PC-9 (cell line): ENCODE measurements at regions not wholly inside any gene's neighbourhood (a gene's known extent, or its start where the extent isn't known, plus 50 kb on each side); places are given as distances from the start of the nearest gene placed in this dataset.

ENCODE experiments used
- BruUV-seq: library from RNA; stranded (reverse); fragments of 400-500 nt; replicated peaks from 2 replicates; lab custom pipeline; 2021; lab: Mats Ljungman, UMichigan
- CTCF ChIA-PET: fragments of 300-600 bp; sonication (Branson Sonifier 250); formaldehyde crosslinking; loops from one replicate; lab custom pipeline; 2022; ENCODE audit warnings: antibody characterized with exemption; lab: Charles Lee
- POLR2A ChIA-PET: fragments of 300-600 bp; sonication (Branson Sonifier 250); formaldehyde crosslinking; loops from one replicate; lab custom pipeline; 2022; ENCODE audit warnings: antibody characterized with exemption; ENCODE audit not compliant: unreplicated experiment; lab: Charles Lee
- DNase-seq, 2 experiments: peaks; one replicate each; pipeline versions ENCODE4 v3.0.0 to v3.0.0-alpha.2; 2015 to 2022; ENCODE audit warnings: mixed read lengths in 1 of 2
- H2AFZ ChIP-seq: fragments of 200-600 bp; sonication (generic); 2 replicates; pipeline ENCODE4 v1.8.1; 2017; ENCODE audit warnings: antibody characterized with exemption
- H3F3A ChIP-seq: fragments of 200-600 bp; sonication (generic); 2 replicates; pipeline ENCODE4 v1.8.1; 2017; ENCODE audit warnings: antibody characterized with exemption, mild to moderate bottlenecking, low read depth; ENCODE audit not compliant: insufficient read depth
- H3K27ac ChIP-seq: fragments of 200-600 bp; sonication (generic); 2 replicates; pipeline ENCODE4 v1.6.1; 2016; ENCODE audit warnings: mixed run types
- H3K27me3 ChIP-seq: fragments of 200-600 bp; sonication (generic); 2 replicates; pipeline ENCODE4 v1.6.1; 2016; ENCODE audit warnings: low read depth, mixed run types; ENCODE audit not compliant: insufficient read depth
- H3K36me3 ChIP-seq: fragments of 200-600 bp; sonication (generic); 2 replicates; pipeline ENCODE4 v1.6.1; 2016; ENCODE audit warnings: low read depth, mixed run types
- H3K4me1 ChIP-seq: fragments of 200-600 bp; sonication (generic); replicated peaks from 2 replicates; pipeline ENCODE4 v1.6.1; 2016; ENCODE audit warnings: mixed run types; ENCODE audit not compliant: insufficient read depth
- H3K4me2 ChIP-seq: fragments of 200-600 bp; sonication (generic); 2 replicates; pipeline ENCODE4 v1.6.1; 2017; ENCODE audit warnings: mixed run types
- H3K4me3 ChIP-seq: fragments of 200-600 bp; sonication (generic); 2 replicates; pipeline ENCODE4 v1.6.1; 2016; ENCODE audit warnings: mixed run types
- H3K79me2 ChIP-seq: fragments of 200-600 bp; sonication (generic); 2 replicates; pipeline ENCODE4 v1.6.1; 2017; ENCODE audit warnings: low read depth, mixed run types
- H3K9me2 ChIP-seq: fragments of 200-600 bp; sonication (generic); 2 replicates; pipeline ENCODE4 v1.8.1; 2017; ENCODE audit warnings: mild to moderate bottlenecking; ENCODE audit not compliant: insufficient read depth
- H3K9me3 ChIP-seq: fragments of 200-600 bp; sonication (generic); 2 replicates; pipeline ENCODE4 v1.8.1; 2016; ENCODE audit warnings: low read depth; ENCODE audit not compliant: insufficient read depth
- H4K20me1 ChIP-seq: fragments of 200-600 bp; sonication (generic); 2 replicates; pipeline ENCODE4 v1.8.1; 2017; ENCODE audit not compliant: insufficient read depth
- CTCF ChIP-seq: fragments of 200-600 bp; sonication (generic); conservative IDR thresholded peaks from 2 replicates; pipeline ENCODE4 v1.6.1; 2017; ENCODE audit warnings: mixed run types, antibody characterized with exemption, mild to moderate bottlenecking, moderate library complexity
- EZH2 ChIP-seq: fragments of 200-600 bp; sonication (generic); IDR thresholded peaks from 2 replicates; pipeline ENCODE4 v1.8.0; 2017; ENCODE audit warnings: antibody characterized with exemption, low read depth
- intact Hi-C: fragments of 100-400 bp; cut with micrococcal nuclease; formaldehyde crosslinking; loops from one replicate; pipeline ENCODE4 v1.10.0; 2022; ENCODE audit not compliant: unreplicated experiment

GRCh38 chrX:916230-916599, 285.6 kb downstream of the SHOX start:
- no TSS peak for BruUV-seq
- H2AFZ ChIP-seq: no peak overlapping the region
- no peak overlapping the region for H3K4me3 ChIP-seq
- H3K4me1 ChIP-seq: no peaks in the 10 kb centered on the region
- no peaks in the 10 kb centered on the region for H3K9me3 ChIP-seq
- no peak overlapping the region for H3K4me2 ChIP-seq
- H3K9me2 ChIP-seq: no peaks in the 10 kb centered on the region
- H3F3A ChIP-seq: no peaks in the 10 kb centered on the region
- H3K27me3 ChIP-seq: peaks cover 9% of the 10 kb centered on the region
- CTCF ChIA-PET: no interaction called here
- no peaks in the 10 kb centered on the region for H4K20me1 ChIP-seq
- H3K79me2 ChIP-seq: no peaks in the 10 kb centered on the region
- TF ChIP-seq CTCF (no peak), EZH2 (no peak)
- POLR2A ChIA-PET: no interaction called here
- H3K27ac ChIP-seq: no peak overlapping the region
- DNase-seq: no peak
- intact Hi-C loops: no loop called here
- H3K36me3 ChIP-seq: no peaks in the 10 kb centered on the region

- TF ChIP-seq CTCF (no peak), EZH2 (no peak)
- H3K27me3 ChIP-seq: peaks cover 9% of the 10 kb centered on the region
- POLR2A ChIA-PET: no interaction called here
These were observed 285.0 kb downstream of the SHOX start for GRCh38 chrX:915427-916229.

GRCh38 chrX:914206-914605, 283.6 kb downstream of the SHOX start:
- Histone ChIP-seq H3K36me3 (no peaks in the 10 kb centered on the region), H3K9me2 (no peaks in the 10 kb centered on the region), H2AFZ (no peak overlapping the region), H3K27ac (no peak overlapping the region), H3K27me3 (no peaks in the 10 kb centered on the region), H4K20me1 (no peaks in the 10 kb centered on the region), H3K4me2 (no peak overlapping the region), H3F3A (no peaks in the 10 kb centered on the region), H3K4me3 (no peak overlapping the region), H3K4me1 (no peaks in the 10 kb centered on the region), H3K79me2 (no peaks in the 10 kb centered on the region), H3K9me3 (no peaks in the 10 kb centered on the region)
- TF ChIP-seq CTCF (no peak), EZH2 (no peak)
- intact Hi-C loops: no loop called here
- CTCF ChIA-PET: no interaction called here
- no peak for DNase-seq
- POLR2A ChIA-PET: no interaction called here
- no TSS peak for BruUV-seq

More at GRCh38 chrX:915427-916229, 285.0 kb downstream of the SHOX start:
- H3F3A ChIP-seq: no peaks in the 10 kb centered on the region
- no peak overlapping the region for H3K4me3 ChIP-seq
- no peak overlapping the region for H2AFZ ChIP-seq
- H3K79me2 ChIP-seq: no peaks in the 10 kb centered on the region
- no TSS peak for BruUV-seq
- no peaks in the 10 kb centered on the region for H3K9me3 ChIP-seq
- CTCF ChIA-PET: no interaction called here
- no peak for DNase-seq
- H3K4me2 ChIP-seq: no peak overlapping the region
- no peaks in the 10 kb centered on the region for H3K36me3 ChIP-seq
- intact Hi-C loops: no loop called here
- H4K20me1 ChIP-seq: no peaks in the 10 kb centered on the region
- no peaks in the 10 kb centered on the region for H3K4me1 ChIP-seq
- no peaks in the 10 kb centered on the region for H3K9me2 ChIP-seq
- H3K27ac ChIP-seq: no peak overlapping the region
